H9 (cell line): ENCODE measurements at regions not wholly inside any gene's neighbourhood (a gene's known extent, or its start where the extent isn't known, plus 50 kb on each side); places are given as distances from the start of the nearest gene placed in this dataset.

Experiments
- DNase-seq: peaks from one replicate; pipeline ENCODE4 v3.0.0-alpha.2; 2017
- H2AFZ ChIP-seq: one replicate; pipeline ENCODE4 v1.6.1; 2013; ENCODE audit warnings: mild to moderate bottlenecking, low read length, control low read depth, moderate library complexity
- H2AK5ac ChIP-seq: 2 replicates; pipeline ENCODE4 v1.6.1; 2013; ENCODE audit warnings: low read length, control low read depth, mixed read lengths; ENCODE audit not compliant: insufficient read length
- H2BK120ac ChIP-seq: one replicate; pipeline ENCODE4 v1.6.1; 2013; ENCODE audit warnings: low read depth, mild to moderate bottlenecking, low read length, control low read depth, inconsistent platforms; ENCODE audit not compliant: poor library complexity, severe bottlenecking
- H2BK12ac ChIP-seq: 2 replicates; pipeline ENCODE4 v1.6.1; 2013; ENCODE audit warnings: low read length, control low read depth, mixed read lengths, low read depth; ENCODE audit not compliant: insufficient read length
- H2BK15ac ChIP-seq: 2 replicates; pipeline ENCODE4 v1.6.1; 2013; ENCODE audit warnings: low read depth, low read length, control low read depth
- H2BK20ac ChIP-seq: one replicate; pipeline ENCODE4 v1.6.1; 2013; ENCODE audit warnings: low read depth, mild to moderate bottlenecking, low read length, control low read depth, inconsistent platforms; ENCODE audit not compliant: poor library complexity, severe bottlenecking
- H2BK5ac ChIP-seq: 2 replicates; pipeline ENCODE4 v1.6.1; 2013; ENCODE audit warnings: low read length, control low read depth, mixed read lengths; ENCODE audit not compliant: insufficient read length
- H3K14ac ChIP-seq: 2 replicates; pipeline ENCODE4 v1.6.1; 2013; ENCODE audit warnings: low read length, control low read depth; ENCODE audit not compliant: insufficient read depth
- H3K18ac ChIP-seq: 2 replicates; pipeline ENCODE4 v1.6.1; 2013; ENCODE audit warnings: low read depth, mild to moderate bottlenecking, mixed read lengths, low read length, control low read depth; ENCODE audit not compliant: insufficient read length
- H3K23ac ChIP-seq: 2 replicates; pipeline ENCODE4 v1.6.1; 2013; ENCODE audit warnings: low read length, control low read depth, mixed read lengths, low read depth; ENCODE audit not compliant: insufficient read length
- H3K23me2 ChIP-seq: 2 replicates; pipeline ENCODE4 v1.6.1; 2013; ENCODE audit warnings: low read depth, mild to moderate bottlenecking, mixed read lengths, low read length, control low read depth; ENCODE audit not compliant: insufficient read length, poor library complexity, severe bottlenecking
- H3K27ac ChIP-seq: 2 replicates; pipeline ENCODE4 v1.5.1; 2013; ENCODE audit warnings: low read length, control low read depth, mixed read lengths, low read depth; ENCODE audit not compliant: insufficient read length
- H3K27me3 ChIP-seq: 2 replicates; pipeline ENCODE4 v1.6.1; 2013; ENCODE audit warnings: low read length, control low read depth, inconsistent platforms; ENCODE audit not compliant: insufficient read depth
- H3K4ac ChIP-seq: 2 replicates; pipeline ENCODE4 v1.6.1; 2013; ENCODE audit warnings: low read depth, mild to moderate bottlenecking, control low read depth, inconsistent platforms, low read length, moderate library complexity
- H3K4me1 ChIP-seq: 2 replicates; pipeline ENCODE4 v1.6.1; 2013; ENCODE audit warnings: low read length, control low read depth, inconsistent platforms; ENCODE audit not compliant: insufficient read depth
- H3K4me2 ChIP-seq: 2 replicates; pipeline ENCODE4 v1.6.1; 2013; ENCODE audit warnings: low read length, control low read depth, mixed read lengths; ENCODE audit not compliant: insufficient read length, insufficient read depth
- H3K56ac ChIP-seq: 2 replicates; pipeline ENCODE4 v1.6.1; 2013; ENCODE audit warnings: low read depth, mild to moderate bottlenecking, mixed read lengths, low read length, control low read depth; ENCODE audit not compliant: insufficient read length
- H3K79me1 ChIP-seq: 2 replicates; pipeline ENCODE4 v1.6.1; 2013; ENCODE audit warnings: low read depth, mild to moderate bottlenecking, moderate library complexity, low read length, control low read depth, inconsistent platforms; ENCODE audit not compliant: insufficient read depth, poor library complexity, severe bottlenecking
- H3K79me2 ChIP-seq: 2 replicates; pipeline ENCODE4 v1.6.1; 2013; ENCODE audit warnings: low read length, control low read depth, inconsistent platforms; ENCODE audit not compliant: insufficient read depth
- H3K9ac ChIP-seq: 2 replicates; pipeline ENCODE4 v1.6.1; 2013; ENCODE audit warnings: low read length, control low read depth, mixed read lengths; ENCODE audit not compliant: insufficient read length; ENCODE audit errors: extremely low read depth
- H3K9me3 ChIP-seq: one replicate; pipeline ENCODE4 v1.6.1; 2013; ENCODE audit warnings: low read depth, low read length, inconsistent platforms; ENCODE audit not compliant: control insufficient read depth
- H3T11ph ChIP-seq: one replicate; pipeline ENCODE4 v1.6.1; 2013; ENCODE audit warnings: mild to moderate bottlenecking, low read length, control low read depth, inconsistent platforms
- H4K20me1 ChIP-seq: one replicate; pipeline ENCODE4 v1.6.1; 2013; ENCODE audit not compliant: control insufficient read depth, insufficient read length, insufficient read depth
- H4K5ac ChIP-seq: 2 replicates; pipeline ENCODE4 v1.6.1; 2013; ENCODE audit warnings: low read depth, mild to moderate bottlenecking, mixed read lengths, low read length, control low read depth; ENCODE audit not compliant: insufficient read length
- H4K8ac ChIP-seq: replicated peaks from 2 replicates; pipeline ENCODE4 v1.6.1; 2013; ENCODE audit warnings: low read length, control low read depth, mixed read lengths, low read depth; ENCODE audit not compliant: insufficient read length
- H4K91ac ChIP-seq: 2 replicates; pipeline ENCODE4 v1.6.1; 2013; ENCODE audit warnings: low read depth, mild to moderate bottlenecking, moderate library complexity, mixed read lengths, low read length, control low read depth; ENCODE audit not compliant: insufficient read length
- H3K27ac Mint-ChIP-seq, 3 experiments: 2 replicates in 2 of 3; 3 replicates in 1 of 3; pipeline ENCODE4 v1.8.0; 2020 to 2021; ENCODE audit warnings: mixed read lengths in 3 of 3, mild to moderate bottlenecking in 1 of 3, moderate library complexity in 1 of 3
- H3K27me3 Mint-ChIP-seq: 2 replicates; pipeline ENCODE4 v1.8.0; 2021; ENCODE audit warnings: low read depth, mild to moderate bottlenecking, moderate library complexity, mixed read lengths
- H3K36me3 Mint-ChIP-seq, 3 experiments: 2 replicates in 2 of 3; 3 replicates in 1 of 3; pipeline ENCODE4 v1.8.0; 2020 to 2021; ENCODE audit warnings: low read depth in 3 of 3, mixed read lengths in 3 of 3; ENCODE audit not compliant: insufficient read depth in 1 of 3
- H3K4me1 Mint-ChIP-seq, 2 experiments: 2 replicates each; pipeline ENCODE4 v1.8.0; 2020; ENCODE audit warnings: mixed read lengths in 2 of 2
- H3K4me3 Mint-ChIP-seq, 2 experiments: 2 replicates in 1 of 2; 3 replicates in 1 of 2; pipeline ENCODE4 v1.8.0; 2020 to 2021; ENCODE audit warnings: mild to moderate bottlenecking in 2 of 2, mixed read lengths in 2 of 2, moderate library complexity in 1 of 2
- H3K9me3 Mint-ChIP-seq, 2 experiments: 2 replicates in 1 of 2; 3 replicates in 1 of 2; pipeline ENCODE4 v1.8.0; 2020; ENCODE audit warnings: mild to moderate bottlenecking in 2 of 2, mixed read lengths in 2 of 2, moderate library complexity in 1 of 2
- CTCF ChIP-seq: fragments of 200-600 bp; sonication (generic); conservative IDR thresholded peaks from 3 replicates; pipeline ENCODE4 v1.8.0; 2021; ENCODE audit warnings: antibody characterized with exemption, mild to moderate bottlenecking
- WGBS: extraction: QIAGEN DNeasy Blood & Tissue Kit; methylation state at CpG from one replicate; pipeline ENCODE4 v1.1.7; 2013; ENCODE audit warnings: missing lambda C conversion rate, low lambda C conversion rate, mixed read lengths; ENCODE audit not compliant: insufficient read length; ENCODE audit errors: extremely low coverage; 5-methylcytosine and 5-hydroxymethylcytosine counted together

DNA sequence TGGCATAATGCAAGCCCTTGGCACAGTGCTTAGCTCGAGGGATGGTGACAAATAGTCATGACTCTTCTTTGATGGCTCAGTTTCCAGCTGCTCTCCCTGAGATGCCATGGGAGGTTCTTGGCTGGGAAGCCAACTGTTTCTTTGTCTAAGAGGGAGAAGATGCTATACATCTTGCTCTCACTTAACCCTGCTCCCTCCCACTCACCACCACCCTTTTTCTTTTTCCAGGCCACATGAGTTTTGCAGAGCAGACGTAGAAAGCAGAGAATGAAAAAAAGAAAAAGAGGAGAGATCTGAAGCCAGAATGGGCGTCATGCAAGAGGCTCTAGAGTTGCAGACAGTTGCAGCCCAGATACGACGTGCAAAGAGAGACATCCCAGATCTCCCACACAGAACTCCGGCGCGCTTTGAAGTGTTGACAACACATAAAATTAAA is 160.5 kb downstream of the FGF18 start:
- Histone ChIP-seq H4K91ac (no peak overlapping the region), H3K27ac (no peak overlapping the region), H3K18ac (no peak overlapping the region), H2BK120ac (no peak overlapping the region), H4K5ac (no peak overlapping the region), H4K8ac (no peak overlapping the region), H2BK5ac (no peak overlapping the region), H3K9me3 (no peaks in the 10 kb centered on the region), H2AK5ac (no peak overlapping the region), H3K27me3 (no peaks in the 10 kb centered on the region), H3K23ac (no peak overlapping the region), H3K14ac (no peak overlapping the region), H3K56ac (no peak overlapping the region), H3T11ph (no peak overlapping the region), H3K79me2 (no peaks in the 10 kb centered on the region), H3K23me2 (no peaks in the 10 kb centered on the region), H3K4me1 (0 out of 2 replicates have a peak, but pooled peaks cover 1% of the 10 kb centered on the region), H3K4ac (no peak overlapping the region), H2BK12ac (no peak overlapping the region), H2BK15ac (no peak overlapping the region), H2BK20ac (no peak overlapping the region), H3K79me1 (no peaks in the 10 kb centered on the region), H3K9ac (no peak overlapping the region), H2AFZ (no peak overlapping the region), H4K20me1 (no peaks in the 10 kb centered on the region), H3K4me2 (no peak overlapping the region)
- Mint-ChIP-seq H3K27me3 (no peaks in the 10 kb centered on the region; the same call in none of the 2 replicates), H3K9me3 (peaks cover 6 to 8% of the 10 kb centered on the region in 2 experiments; a peak in 2 of 5 replicates), H3K36me3 (no peaks in the 10 kb centered on the region; a peak in 1 of 7 replicates), H3K4me3 (no peak overlapping the region), H3K4me1 (peaks cover 11 to 14% of the 10 kb centered on the region in 2 experiments), H3K27ac (peak overlapping the region in 1 of 3 experiments; percentile 52; a peak in 1 of 7 replicates)
- DNase-seq = no peak
- WGBS = no CpG with 5 or more reads among the region's 8 CpGs
- TF ChIP-seq CTCF = no peak
